GM19397 (cell line): ENCODE measurements at regions not wholly inside any gene's neighbourhood (a gene's known extent, or its start where the extent isn't known, plus 50 kb on each side); places are given as distances from the start of the nearest gene placed in this dataset.

Source experiments
- ATAC-seq: cut with Tn5 transposase; IDR thresholded peaks from one replicate; pipeline ENCODE4 v1.9.1; 2021; ENCODE audit warnings: mild to moderate bottlenecking, moderate library complexity; ENCODE audit not compliant: unreplicated experiment

DNA sequence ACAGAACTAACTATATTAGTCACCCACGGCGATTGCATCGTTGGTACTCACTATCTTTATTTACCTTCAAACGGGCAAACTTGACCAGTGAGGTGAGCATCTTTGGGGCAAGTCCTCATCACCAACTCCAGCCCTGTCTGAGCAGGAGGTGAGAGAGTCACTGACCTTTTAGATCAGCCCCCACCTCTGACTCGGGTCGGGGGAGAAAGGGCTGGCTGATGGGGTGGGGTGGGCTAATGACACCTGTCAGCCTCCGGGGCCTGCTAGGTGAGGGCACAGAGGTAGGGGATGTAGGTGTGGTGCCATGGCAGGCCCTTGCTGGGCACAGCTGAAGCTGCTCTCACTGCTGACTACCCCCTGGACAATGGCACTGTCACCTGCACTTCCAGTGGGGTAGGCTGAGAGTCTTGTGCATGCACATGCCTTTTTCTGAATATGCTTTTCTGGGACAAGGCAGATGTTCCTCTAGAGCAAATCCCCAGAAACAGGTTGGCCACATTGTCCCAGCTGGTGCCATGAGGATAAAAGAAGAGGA lies 359.5 kb upstream of the MKI67 start:
- ATAC-seq, result no peak

DNA sequence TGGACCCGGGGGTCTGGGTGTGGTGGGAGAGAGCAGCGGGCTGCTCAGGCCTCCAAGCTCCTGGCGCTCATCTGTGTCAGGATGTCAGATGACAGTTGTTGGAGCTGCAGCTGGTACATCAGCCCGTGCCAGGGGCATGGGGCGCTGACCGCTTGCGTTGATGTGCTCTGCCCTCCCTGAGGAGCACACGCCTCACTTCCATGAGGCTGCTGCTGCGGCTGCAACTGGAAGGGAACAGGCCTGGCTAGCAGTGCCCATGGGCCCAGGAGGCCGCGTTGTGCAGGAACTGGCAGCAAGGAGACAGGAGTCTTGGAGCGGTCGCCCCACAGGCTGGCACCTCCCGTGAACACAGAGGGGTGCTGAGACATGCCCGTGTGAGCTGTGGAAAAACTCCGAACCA lies 361.3 kb upstream of the MKI67 start:
- no peak for ATAC-seq

DNA sequence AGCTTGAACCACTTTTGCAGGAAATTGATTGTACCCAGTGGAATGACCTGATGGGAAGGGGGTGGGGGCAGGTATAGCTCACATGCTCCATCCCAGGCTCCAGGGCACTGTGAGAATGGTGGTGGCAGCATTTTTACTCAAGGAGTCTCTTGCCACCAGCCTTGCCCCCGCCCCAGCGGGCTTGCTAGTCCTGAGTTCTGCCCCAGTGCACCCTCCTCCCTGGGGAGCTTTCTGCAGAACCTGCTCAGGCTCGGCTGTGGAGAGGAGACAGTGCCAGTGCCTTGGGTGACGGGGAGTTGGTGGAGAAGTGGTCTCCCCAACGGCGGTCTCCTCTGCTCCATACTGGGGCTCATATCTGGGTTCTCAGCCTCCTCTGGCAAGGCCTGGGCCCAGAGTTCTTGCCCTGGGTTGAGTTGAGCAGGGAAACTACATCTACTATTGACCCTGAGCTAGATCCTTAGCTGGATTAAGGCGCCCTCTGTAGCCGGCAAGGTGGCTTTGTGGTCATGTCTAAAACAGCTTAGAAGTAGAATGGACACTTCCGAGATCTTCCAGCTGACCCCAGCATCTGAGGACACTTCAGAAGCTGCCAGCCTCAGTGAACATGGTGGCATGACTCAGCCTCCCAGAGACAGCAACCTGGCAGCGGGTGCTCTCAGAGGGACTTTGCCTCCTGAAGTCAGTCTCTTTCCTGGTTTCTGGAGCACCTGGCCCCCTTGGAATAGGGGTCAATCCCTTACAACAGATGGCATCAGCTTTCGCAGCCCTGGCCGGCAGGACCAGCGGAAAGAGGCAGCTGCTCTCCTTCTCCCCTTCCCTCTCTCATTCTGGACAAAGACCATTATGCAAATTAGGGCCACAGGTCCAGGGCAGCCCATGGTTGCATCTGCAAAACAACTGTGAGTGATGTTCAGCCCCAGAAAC lies 363.4 kb upstream of the MKI67 start:
- no peak for ATAC-seq

DNA sequence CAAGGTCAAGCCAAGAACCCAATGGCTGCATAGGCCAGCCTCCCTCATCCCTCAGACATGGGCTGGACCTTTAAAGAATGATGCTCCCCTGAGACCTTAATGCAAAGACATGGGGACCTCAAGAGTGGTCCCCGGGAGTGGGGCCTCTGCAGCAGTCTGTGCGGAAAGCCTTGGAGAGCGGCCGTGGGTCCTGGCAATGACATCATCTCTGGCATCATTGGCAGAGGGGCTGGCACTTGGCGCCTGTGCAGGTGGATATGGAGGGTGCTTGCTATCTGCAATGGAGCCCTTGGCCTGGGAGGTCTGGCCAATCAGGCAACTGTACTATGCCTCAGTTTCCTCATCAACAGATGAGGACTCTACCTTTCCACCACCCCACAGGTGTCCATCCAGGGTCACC lies 365.5 kb upstream of the MKI67 start:
- ATAC-seq, result no peak

DNA sequence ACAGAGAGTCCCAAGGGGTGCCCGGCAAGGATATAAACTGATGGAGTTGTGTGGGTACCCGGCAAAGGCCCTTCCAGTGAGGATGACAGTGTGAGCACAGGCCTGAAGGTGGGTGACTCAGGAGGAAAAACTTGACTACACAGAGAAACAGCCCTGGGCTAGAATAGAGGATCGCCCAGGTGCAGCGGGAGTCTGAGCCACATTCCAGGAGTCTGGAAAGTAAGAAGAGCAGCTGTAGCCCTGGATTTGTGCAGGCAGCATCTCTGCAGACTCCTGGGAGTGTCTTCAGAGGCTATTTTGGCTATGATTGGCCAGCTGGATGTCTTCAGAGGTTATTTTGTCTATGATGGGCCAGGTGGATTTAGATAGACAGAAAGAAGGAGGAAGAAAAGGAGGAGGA lies 367.6 kb upstream of the MKI67 start:
- ATAC-seq, result no peak

DNA sequence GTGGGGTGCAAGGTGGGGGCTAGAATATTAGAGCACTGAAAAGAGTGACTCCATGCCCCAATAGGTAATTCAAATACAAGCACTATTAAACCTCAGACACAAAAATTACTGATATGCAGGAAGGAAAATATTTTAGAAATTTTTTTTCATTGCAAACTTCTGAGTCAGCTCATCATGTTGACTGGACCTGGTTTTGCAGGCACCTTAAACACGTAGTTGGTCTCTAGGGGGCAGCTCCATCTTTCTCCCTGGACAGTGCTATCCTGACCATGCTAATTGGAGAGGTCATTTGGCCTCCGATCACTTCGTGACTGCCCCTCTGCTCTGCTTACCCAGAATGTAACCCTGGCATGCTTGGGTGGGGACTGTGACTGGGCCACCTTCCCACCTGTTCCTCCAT lies 368.4 kb upstream of the MKI67 start:
- no peak for ATAC-seq

DNA sequence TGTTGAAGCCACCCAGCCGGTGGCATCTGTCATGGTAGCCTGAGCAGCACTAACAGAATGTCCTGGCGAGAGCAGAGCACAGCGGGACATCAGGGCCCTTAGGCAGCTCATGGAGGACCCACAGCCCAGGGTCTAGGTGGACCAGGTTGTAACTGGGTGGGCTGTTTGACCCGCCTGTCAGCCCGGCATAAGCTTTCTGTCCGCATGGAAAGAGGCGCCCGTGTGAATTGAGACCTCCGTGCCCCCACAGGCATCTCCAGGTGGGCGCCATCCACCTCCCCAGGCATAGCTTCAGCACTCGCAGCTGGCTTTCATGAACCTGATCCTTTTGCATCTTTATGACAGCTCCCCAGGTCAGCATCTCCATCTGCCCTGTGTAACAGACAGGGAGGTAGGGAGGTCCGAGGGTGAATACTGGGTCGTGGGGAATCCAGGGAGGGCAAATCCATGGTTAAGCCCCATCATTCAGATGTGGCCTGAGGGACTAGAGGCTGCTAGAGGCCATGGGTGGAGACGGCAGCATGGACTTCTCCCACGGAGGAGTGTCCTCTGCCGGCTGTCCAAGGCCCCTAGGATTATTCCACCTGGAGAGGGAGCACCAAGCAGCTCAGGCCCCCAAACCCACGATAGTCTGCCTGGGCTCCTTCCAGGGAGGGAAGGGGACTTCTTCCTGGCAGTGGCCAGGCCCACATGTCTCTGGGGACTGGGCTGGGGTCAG lies 371.6 kb upstream of the MKI67 start:
- no peak for ATAC-seq

DNA sequence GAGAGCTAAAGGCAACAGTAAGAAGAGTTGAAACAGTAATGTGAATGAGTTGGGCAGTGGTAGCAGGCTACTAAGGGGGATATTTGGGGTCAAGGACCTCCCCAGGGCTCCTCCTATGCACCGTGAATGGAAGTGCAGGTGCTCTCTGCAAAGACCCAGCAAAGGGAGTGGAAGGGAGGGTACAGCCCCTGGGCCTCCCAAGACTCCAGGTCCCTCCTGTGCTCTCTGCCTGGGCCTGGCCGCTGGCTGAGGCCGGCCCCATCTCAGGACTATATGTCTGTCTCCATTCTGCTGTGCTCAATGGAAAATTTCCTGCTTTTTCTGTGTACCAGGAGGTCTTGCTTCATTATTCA lies 372.1 kb upstream of the MKI67 start:
- ATAC-seq, result no peak

DNA sequence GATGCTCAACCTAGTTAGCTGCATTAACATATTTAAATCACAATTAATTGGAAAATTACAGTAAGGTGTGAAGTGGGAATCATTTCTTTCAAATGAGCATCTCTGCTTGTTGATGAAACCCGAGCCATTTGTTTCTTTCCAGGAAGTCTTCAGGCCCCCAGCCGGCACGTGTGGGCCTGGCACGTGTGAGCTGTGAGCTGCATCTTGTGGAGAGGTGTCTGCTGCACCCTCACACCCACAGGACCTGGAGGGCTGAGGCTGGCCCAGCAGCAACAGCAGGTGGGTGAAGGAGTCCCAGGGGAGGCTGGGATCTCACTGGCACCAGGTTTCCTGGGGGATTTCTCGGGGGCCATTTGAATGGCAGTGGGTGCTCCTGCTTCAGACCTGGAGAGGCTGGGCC lies 372.5 kb upstream of the MKI67 start:
- ATAC-seq, result no peak

DNA sequence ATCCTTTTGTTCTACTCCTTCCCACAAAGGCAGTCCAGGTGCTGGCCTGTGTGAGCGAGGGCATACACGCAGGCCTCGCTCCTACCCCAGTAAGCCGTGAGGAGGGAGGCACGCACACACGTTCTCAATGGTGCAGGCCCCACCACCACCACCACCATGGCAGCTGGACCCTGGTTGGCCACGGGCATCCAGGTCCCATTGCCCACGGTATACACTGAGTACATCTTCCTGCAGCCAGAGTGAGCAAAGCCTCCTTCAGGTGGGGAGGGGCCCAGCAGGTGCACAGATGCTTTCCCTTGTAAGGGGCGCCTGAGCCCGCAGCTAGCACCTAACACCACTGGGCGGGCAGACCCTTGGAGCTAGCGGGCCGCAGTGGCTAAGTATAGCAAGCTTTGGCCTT lies 373.3 kb upstream of the MKI67 start:
- no peak for ATAC-seq

DNA sequence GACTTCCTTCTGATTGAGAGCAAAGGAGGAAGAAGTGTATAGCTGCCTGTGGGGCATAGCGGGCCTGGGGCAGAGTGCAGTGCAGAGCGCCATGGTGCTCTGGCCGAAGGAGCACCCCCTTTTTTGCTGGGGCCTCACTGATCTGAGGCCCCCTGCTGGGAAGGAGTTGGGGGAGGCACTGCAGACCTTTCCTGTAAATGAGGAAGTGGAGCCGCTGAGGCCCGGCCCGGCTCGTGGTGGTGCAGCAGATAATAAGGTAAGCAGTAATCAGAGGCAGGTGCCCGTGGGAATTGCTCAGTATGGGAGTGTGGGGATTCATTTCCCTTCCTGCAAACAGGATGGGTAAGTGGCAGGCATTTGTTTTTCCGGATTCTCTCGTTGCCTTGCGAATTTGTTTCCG lies 373.7 kb upstream of the MKI67 start:
- ATAC-seq, result no peak

DNA sequence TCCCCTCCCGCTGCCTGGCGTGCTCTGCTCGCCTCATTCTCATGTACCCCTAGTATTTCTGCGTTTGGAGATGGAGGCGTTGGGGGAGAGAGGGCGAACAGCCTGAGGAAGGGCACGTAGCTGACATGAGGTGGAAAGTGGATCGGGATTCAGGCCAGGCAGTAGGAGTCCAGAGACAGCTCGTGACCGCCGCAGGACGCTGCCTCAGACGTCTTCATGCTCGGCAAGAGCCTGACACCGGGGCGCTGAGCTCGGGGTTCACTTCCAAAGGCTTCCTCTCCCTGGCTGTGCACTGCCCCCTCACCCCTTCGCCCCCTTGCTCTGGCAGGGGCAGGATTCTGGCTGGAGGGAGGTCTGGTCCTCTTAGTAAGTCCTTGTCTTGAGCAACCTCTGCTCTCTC lies 374.4 kb upstream of the MKI67 start:
- ATAC-seq, result no peak

DNA sequence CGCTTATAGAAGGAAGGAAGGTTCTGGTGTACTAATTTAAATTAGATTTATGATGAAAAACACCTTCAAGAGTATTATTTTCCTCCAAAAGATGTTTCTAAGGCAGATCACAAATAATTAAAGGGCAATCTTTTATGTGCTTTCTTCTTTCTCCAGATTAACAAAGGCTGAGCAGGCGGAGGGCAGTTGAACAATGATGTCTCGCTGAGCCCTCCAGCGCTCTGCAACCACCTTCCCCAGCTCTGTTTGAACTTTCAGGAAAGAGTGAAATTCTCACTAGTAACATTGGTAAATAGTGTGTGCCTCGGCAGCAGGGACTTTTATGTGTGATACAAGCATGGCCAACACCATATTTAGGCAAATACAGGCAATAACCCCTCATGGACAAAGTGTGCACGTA lies 379.1 kb upstream of the MKI67 start:
- no peak for ATAC-seq

DNA sequence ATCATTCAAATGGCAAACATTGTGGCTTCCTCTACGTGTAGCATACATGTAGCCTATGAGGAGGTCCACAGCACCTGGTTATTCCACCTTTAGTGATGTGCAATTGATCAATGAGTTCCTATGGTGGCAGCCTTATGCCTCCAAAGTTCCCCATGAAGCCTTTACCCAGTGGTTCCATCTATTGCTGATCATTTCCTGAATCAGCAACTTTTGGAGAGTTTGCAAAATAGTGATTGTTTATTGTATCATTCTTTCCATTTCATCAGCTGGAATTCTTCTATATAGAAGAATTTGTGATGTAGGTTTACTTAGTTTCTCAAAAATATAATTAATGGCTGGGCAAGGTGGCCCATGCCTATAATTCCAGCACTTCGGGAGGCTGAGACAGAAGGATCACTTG lies 380.2 kb upstream of the MKI67 start:
- no peak for ATAC-seq

DNA sequence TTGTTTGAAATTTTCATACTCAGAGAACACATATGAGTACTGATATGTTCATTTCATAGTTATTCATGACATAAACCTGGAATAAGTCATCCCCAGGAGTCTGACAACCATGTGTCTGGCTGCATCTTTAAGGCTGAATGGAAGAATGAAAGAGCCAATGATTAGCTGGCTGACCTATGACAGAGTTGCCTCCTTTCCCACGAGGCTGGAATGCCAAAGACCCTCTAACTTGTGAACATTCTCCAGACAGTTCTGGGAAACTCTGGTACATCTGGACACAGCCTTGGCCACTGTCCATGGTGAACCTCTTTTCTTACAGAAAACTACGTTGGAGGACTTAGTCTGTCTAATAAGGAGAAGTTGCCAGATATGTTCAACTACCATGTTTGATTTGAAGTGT lies 380.8 kb upstream of the MKI67 start:
- no peak for ATAC-seq

DNA sequence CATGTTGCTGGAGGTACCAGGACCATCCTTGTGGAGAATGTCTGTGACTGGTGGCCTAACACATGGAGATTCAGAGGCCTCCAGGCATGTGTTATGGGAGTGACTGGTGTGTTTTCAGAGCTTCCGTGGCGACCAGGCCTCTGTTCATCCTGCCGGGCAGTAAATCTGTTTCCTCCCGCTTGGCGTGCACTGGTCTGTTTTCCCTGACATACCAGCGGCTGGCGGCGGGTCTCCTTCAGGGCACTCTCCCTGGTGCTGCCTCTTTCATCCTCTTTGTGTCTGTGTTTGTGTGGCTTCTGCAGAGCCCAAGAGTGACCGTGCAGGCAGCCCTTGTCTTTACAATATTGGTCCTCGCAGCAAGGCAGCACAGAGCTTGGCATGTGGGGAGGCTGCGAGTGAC lies 385.1 kb upstream of the MKI67 start:
- ATAC-seq, result no peak

DNA sequence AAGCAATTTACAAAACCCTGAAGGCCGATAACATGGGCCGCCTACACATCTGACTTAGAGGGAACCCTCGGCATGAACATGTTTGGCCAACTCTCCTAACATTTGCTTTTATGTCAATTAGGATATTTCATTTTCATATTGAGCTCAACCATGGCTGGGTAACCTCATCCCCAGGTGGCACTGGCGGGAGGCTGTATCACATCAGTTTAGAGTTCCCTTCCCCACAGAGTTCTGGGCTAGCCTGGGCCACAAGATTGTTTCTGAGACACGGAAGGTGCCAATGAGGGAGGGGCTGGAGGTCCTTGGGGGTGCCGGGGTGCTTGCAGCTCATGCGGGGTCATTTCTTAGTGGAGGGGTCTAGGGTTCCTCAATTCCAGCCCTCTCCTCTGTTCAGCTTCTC lies 386.5 kb upstream of the MKI67 start:
- ATAC-seq, result no peak

DNA sequence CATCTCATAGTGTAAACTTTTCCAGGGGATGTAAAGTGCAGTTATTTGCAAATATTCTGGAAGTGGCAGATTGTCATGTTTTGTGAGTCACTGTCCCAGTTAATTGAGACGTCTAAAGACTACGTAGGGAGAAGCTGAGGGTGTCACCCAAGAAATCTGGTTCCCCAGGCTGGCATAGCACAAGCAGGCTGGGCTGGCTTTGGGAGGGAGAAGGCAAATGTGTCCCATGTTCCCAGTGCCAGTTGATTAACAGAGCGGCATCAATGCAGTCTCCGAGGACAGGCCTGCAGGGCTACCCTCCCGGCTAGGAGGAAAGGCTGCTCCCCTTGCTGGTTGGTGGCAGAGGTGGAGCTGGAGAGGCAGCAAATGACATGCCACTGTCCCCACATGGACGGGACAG lies 388.3 kb upstream of the MKI67 start:
- no peak for ATAC-seq

DNA sequence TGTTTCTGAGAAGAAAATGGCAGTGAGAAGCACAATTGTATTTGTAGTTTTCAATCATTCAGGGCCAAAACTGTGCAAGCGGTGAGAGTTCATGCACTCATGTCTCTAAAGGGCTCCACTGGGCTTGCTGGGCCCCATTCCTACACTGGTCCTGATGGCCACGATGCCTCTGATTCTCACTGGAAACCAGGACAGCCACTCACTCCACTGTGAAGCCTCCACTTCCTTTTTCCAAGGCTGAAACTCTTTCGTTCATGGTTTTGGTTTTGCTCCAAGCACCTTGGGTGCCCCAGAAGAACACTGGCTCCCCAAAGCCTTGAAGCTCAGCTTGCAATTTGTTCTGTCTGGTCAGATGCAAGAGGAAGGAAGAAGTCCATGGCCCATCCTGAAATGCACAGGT lies 390.0 kb upstream of the MKI67 start:
- no peak for ATAC-seq

DNA sequence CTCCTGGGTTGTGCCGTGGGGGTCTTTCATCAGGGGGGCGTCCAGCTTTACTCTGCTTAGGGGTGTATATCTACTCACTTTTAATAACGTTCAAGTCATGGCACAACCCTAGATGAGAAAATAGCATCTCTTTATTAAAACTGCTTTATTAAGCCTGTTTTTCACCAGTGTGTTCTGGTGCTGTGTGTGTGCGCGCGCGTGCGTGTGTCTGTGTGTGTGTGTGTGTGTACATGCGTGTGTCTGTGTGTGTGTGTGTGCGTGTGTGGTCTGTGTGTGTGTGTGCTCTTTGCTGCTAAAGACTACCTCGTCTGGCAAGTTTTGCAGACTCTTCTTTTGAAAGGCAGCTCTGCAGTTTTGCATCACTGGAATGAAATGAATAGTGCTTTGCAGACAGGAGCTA lies 390.9 kb upstream of the MKI67 start:
- ATAC-seq, result no peak

DNA sequence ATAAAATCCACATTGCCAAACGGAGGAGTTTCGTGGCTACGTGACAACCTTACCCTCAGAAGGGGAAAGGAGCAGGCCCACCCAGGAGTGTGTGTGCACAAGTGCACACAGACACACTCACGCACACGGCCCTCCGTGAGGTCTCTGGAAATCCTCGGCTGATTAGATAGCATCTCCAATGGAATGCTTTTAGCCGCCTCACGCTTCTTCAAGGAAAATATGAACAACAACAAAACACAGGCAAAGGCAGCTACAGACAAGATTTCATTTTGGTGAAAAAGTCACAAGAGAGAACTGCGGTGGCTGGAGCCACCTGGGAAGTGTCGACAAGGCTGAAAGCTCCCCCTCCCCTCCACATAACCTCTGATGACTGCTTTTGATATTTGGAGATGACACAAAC lies 391.8 kb upstream of the MKI67 start:
- no peak for ATAC-seq

DNA sequence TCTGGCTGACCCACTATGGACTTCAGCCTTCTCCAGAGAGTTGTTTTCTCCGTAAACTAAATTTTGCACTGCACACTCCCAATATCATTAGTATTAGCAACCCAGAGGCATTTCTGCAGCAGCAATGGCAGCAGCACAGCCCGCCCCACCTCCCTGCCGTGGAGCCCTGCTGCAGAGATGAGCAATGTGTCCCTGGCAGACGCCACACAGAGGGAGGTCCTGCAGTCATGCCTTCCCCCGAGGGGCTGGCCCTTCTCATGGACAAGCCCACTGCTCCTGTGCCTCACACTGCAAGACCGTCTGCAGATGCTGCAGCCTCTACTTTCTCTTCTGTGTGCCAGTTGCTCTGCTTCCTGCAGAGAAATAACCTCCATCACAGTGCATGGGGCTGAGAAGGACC lies 393.4 kb upstream of the MKI67 start:
- ATAC-seq, result no peak
